B cell (primary cell): ENCODE measurements at regions not wholly inside any gene's neighbourhood (a gene's known extent, or its start where the extent isn't known, plus 50 kb on each side); places are given as distances from the start of the nearest gene placed in this dataset.

ENCODE experiments used
- ATAC-seq: fragments of 200-7000 bp; cut with Tn5 transposase; one replicate; pipeline ENCODE4 v1.10.0; 2021; ENCODE audit warnings: low read depth, mild to moderate bottlenecking, moderate number of reproducible peaks, moderate library complexity
- CTCF ChIA-PET: fragments of 350-600 bp; sonication (Branson Sonifier 250); formaldehyde crosslinking; loops from one replicate; lab custom pipeline; 2021; ENCODE audit warnings: antibody characterized with exemption, inconsistent platforms; lab: Charles Lee
- POLR2A ChIA-PET: fragments of 350-600 bp; sonication (Branson Sonifier 250); formaldehyde crosslinking; loops from one replicate; lab custom pipeline; 2021; ENCODE audit warnings: antibody characterized with exemption; lab: Charles Lee
- DNase-seq: peaks from one replicate; pipeline ENCODE4 v3.0.0; 2013
- H2AFZ ChIP-seq: 2 replicates; pipeline ENCODE4 v1.6.1; 2012; ENCODE audit warnings: mild to moderate bottlenecking, low read depth, low read length; ENCODE audit not compliant: insufficient read depth, poor library complexity, severe bottlenecking
- H3K27ac ChIP-seq, 2 donors: 1 replicate in 1 of 2; 2 replicates in 1 of 2; pipeline ENCODE4 v1.5.1; 2012 to 2013; ENCODE audit warnings: low read length in 2 of 2, mild to moderate bottlenecking in 2 of 2, moderate library complexity in 1 of 2
- H3K27me3 ChIP-seq, 4 experiments: fragments of 200-600 bp in 1 of 4; sonication (generic) in 1 of 4; replicated peaks in 1 of 4; 1 replicate in 2 of 4; 2 replicates in 2 of 4; pipeline versions ENCODE4 v1.6.1 to v1.7.0; 2013 to 2016; ENCODE audit warnings: low read length in 3 of 4, mild to moderate bottlenecking in 2 of 4, mixed read lengths in 1 of 4, moderate library complexity in 1 of 4; ENCODE audit not compliant: insufficient read depth in 4 of 4, control insufficient read depth in 3 of 4; ENCODE audit errors: control extremely low read depth in 1 of 4
- H3K36me3 ChIP-seq, 2 experiments: replicated peaks in 1 of 2; 1 replicate in 1 of 2; 2 replicates in 1 of 2; pipeline versions ENCODE4 v1.6.1 to v1.7.1; 2013; ENCODE audit warnings: low read length in 1 of 2; ENCODE audit not compliant: insufficient read depth in 2 of 2, control insufficient read depth in 1 of 2; ENCODE audit errors: control extremely low read depth in 1 of 2, extremely low read depth in 1 of 2
- H3K4me1 ChIP-seq, 2 donors: fragments of 200-600 bp in 1 of 2; sonication (generic) in 1 of 2; 1 replicate in 1 of 2; 2 replicates in 1 of 2; pipeline versions ENCODE4 v1.5.1 to v1.6.1; 2013 to 2017; ENCODE audit warnings: low read length in 2 of 2; ENCODE audit not compliant: control insufficient read depth in 2 of 2, insufficient read depth in 2 of 2
- H3K4me2 ChIP-seq: replicated peaks from 2 replicates; pipeline ENCODE3; 2012; ENCODE audit warnings: mild to moderate bottlenecking, low read depth, low read length; ENCODE audit not compliant: poor library complexity, severe bottlenecking
- H3K4me3 ChIP-seq, 5 experiments: fragments of 200-600 bp in 1 of 5; sonication (generic) in 1 of 5; 1 replicate in 3 of 5; 2 replicates in 2 of 5; pipeline versions ENCODE4 v1.5.1 to v1.7.0; 2011 to 2016; ENCODE audit warnings: low read length in 4 of 5, mild to moderate bottlenecking in 4 of 5, low read depth in 2 of 5, control low read depth in 1 of 5, moderate library complexity in 1 of 5; ENCODE audit not compliant: insufficient read depth in 1 of 5; ENCODE audit errors: control extremely low read depth in 1 of 5, extremely low read depth in 1 of 5
- H3K79me2 ChIP-seq: fragments of 200-600 bp; sonication (generic); one replicate; pipeline ENCODE4 v1.6.0; 2016; ENCODE audit warnings: low read length; ENCODE audit not compliant: control insufficient read depth, insufficient read depth
- H3K9ac ChIP-seq: fragments of 200-600 bp; sonication (generic); 2 replicates; pipeline ENCODE4 v1.6.1; 2017; ENCODE audit warnings: mild to moderate bottlenecking, low read length, moderate library complexity
- H3K9me3 ChIP-seq, 3 donors: one replicate each; pipeline versions ENCODE4 v1.6.1 to v1.7.1; 2013; ENCODE audit warnings: low read length in 2 of 3; ENCODE audit not compliant: control insufficient read depth in 2 of 3, insufficient read depth in 1 of 3; ENCODE audit errors: control extremely low read depth in 1 of 3
- H4K20me1 ChIP-seq: 2 replicates; pipeline ENCODE4 v1.6.0; 2012; ENCODE audit warnings: mild to moderate bottlenecking, low read length; ENCODE audit not compliant: insufficient read depth, control insufficient read depth, poor library complexity, severe bottlenecking
- H3K27ac Mint-ChIP-seq: one replicate; pipeline ENCODE4 v1.8.0; 2021; ENCODE audit warnings: mixed read lengths
- H3K27me3 Mint-ChIP-seq: one replicate; pipeline ENCODE4 v1.8.0; 2021; ENCODE audit warnings: mixed read lengths
- H3K4me1 Mint-ChIP-seq: one replicate; pipeline ENCODE4 v1.8.0; 2021; ENCODE audit warnings: mixed read lengths
- H3K4me3 Mint-ChIP-seq: one replicate; pipeline ENCODE4 v1.8.0; 2021; ENCODE audit warnings: mixed read lengths
- H3K9me3 Mint-ChIP-seq: one replicate; pipeline ENCODE4 v1.8.0; 2022; ENCODE audit warnings: mixed read lengths; ENCODE audit not compliant: insufficient read depth
- CTCF ChIP-seq: fragments of 200-600 bp; IDR thresholded peaks from one replicate; pipeline ENCODE4 v1.8.0; 2022; ENCODE audit warnings: antibody characterized with exemption, mild to moderate bottlenecking
- EZH2 ChIP-seq: IDR thresholded peaks from 2 replicates; pipeline ENCODE4 v1.6.1; 2012; ENCODE audit warnings: borderline replicate concordance, low read depth, mild to moderate bottlenecking, moderate library complexity, low read length; ENCODE audit not compliant: insufficient read depth, poor library complexity, severe bottlenecking
- WGBS: methylation state at CpG from one replicate; pipeline ENCODE4 v1.1.5; 2013; ENCODE audit warnings: missing lambda C conversion rate; ENCODE audit not compliant: insufficient coverage; 5-methylcytosine and 5-hydroxymethylcytosine counted together
- intact Hi-C: fragments of 100-400 bp; cut with micrococcal nuclease; formaldehyde crosslinking; loops from one replicate; pipeline ENCODE4 v1.10.0; 2022

DNA sequence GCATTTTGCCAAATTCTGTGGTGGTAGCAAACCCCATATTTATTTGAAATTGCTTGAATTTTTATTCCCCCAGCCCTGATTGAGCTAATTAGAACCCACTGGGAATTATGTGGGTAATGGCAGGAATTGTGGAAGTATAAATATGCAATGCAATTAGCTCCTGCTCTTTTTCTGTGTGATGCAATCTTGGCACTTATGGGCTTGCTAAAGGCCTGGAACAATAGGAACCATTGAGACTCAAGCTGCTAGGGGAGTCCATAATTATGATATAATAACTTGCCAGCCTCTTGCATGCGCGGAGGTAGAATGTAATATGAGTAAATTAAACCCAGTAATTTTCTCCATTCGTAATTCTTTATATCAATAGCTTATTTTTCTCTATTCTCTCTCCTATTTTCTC is 267.6 kb upstream of the THSD7B start:
- Histone ChIP-seq H3K27ac (no peak overlapping the region), H3K4me2 (no peak overlapping the region), H3K79me2 (no peaks in the 10 kb centered on the region), H3K9me3 (peaks cover 0 to 4% (median 4%) of the 10 kb centered on the region in 3 donors), H3K4me1 (no peaks in the 10 kb centered on the region), H3K4me3 (no peak overlapping the region), H2AFZ (no peak overlapping the region), H3K27me3 (no peaks in the 10 kb centered on the region), H3K36me3 (no peaks in the 10 kb centered on the region), H4K20me1 (no peaks in the 10 kb centered on the region), H3K9ac (no peak overlapping the region)
- H3K27me3 Mint-ChIP-seq = no peaks in the 10 kb centered on the region
- intact Hi-C loops = no loop called here
- ChIA-PET CTCF (no interaction called here), POLR2A (no interaction called here)
- H3K27ac Mint-ChIP-seq = no peak overlapping the region
- no CpG with 5 or more reads among the region's 3 CpGs for WGBS
- H3K4me3 Mint-ChIP-seq = no peak overlapping the region
- DNase-seq = no peak
- H3K9me3 Mint-ChIP-seq = peaks cover 2% of the 10 kb centered on the region
- ATAC-seq = no peak
- peaks cover 2% of the 10 kb centered on the region for H3K4me1 Mint-ChIP-seq
- TF ChIP-seq CTCF (no peak), EZH2 (no peak)

DNA sequence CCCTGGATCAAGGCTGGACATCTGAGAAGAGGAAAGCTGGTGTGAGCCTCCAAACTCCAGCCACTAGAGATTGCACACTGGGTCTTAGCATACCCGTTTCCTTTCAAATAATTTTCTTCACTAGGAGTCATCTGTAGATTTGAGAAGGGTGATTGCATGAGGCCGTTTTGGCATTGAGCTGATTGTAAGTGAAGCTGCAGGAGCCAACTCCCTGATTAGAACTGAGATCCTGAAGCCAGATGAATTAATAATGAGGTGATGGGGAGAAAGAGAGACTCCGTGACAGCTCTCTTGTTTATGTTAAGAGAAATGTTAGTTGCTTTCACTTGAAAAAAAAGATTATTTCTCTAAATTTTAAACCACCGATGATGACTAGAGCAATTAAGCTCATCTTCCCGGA is 268.4 kb upstream of the THSD7B start:
- 100% methylated on average over 1 of the region's 5 CpGs for WGBS
- Histone ChIP-seq H3K36me3 (no peaks in the 10 kb centered on the region), H3K79me2 (no peaks in the 10 kb centered on the region), H3K4me1 (no peaks in the 10 kb centered on the region), H3K27ac (no peak overlapping the region), H3K4me2 (no peak overlapping the region), H2AFZ (no peak overlapping the region), H3K27me3 (peaks cover 0 to 3% (median 0%) of the 10 kb centered on the region in 4 experiments), H3K9me3 (peaks cover 0 to 8% (median 4%) of the 10 kb centered on the region in 3 donors), H3K9ac (no peak overlapping the region), H4K20me1 (no peaks in the 10 kb centered on the region), H3K4me3 (no peak overlapping the region)
- Mint-ChIP-seq H3K27ac (no peak overlapping the region), H3K9me3 (peaks cover 3% of the 10 kb centered on the region), H3K4me3 (no peak overlapping the region), H3K27me3 (peaks cover under 1% of the 10 kb centered on the region), H3K4me1 (peaks cover 2% of the 10 kb centered on the region)
- CTCF ChIA-PET = no interaction called here
- POLR2A ChIA-PET = no interaction called here
- intact Hi-C loops = no loop called here
- TF ChIP-seq EZH2 (no peak), CTCF (no peak)
- no peak for DNase-seq
- ATAC-seq = no peak
